Hepatocyte (in vitro differentiated cells): ENCODE measurements at regions not wholly inside any gene's neighbourhood (a gene's known extent, or its start where the extent isn't known, plus 50 kb on each side); places are given as distances from the start of the nearest gene placed in this dataset.
A peak's percentile ranks its signal among the peaks of the same experiment; 100 is the strongest.
"Not testable (repeated sequence)": the region's sequence is repeated elsewhere in the genome, so short reads cannot be mapped to it uniquely, and the experiment has no call there.

Experiments
- DNase-seq: peaks from one replicate; pipeline ENCODE4 v3.0.0-alpha.2; 2016; ENCODE audit warnings: low spot score
- H2AFZ ChIP-seq: fragments of 200-600 bp; sonication (generic); 2 replicates; pipeline ENCODE4 v1.6.0; 2016; ENCODE audit warnings: antibody characterized with exemption, mild to moderate bottlenecking
- H3K27ac ChIP-seq: fragments of 200-600 bp; sonication (generic); 2 replicates; pipeline ENCODE4 v1.5.1; 2016; ENCODE audit warnings: mild to moderate bottlenecking
- H3K27me3 ChIP-seq: fragments of 200-600 bp; sonication (generic); 2 replicates; pipeline ENCODE4 v1.6.1; 2016
- H3K36me3 ChIP-seq: fragments of 200-600 bp; sonication (generic); replicated peaks from 2 replicates; pipeline ENCODE4 v1.5.1; 2016; ENCODE audit warnings: low read depth; ENCODE audit not compliant: insufficient read depth
- H3K4me1 ChIP-seq: fragments of 200-600 bp; sonication (generic); 2 replicates; pipeline ENCODE4 v1.5.1; 2016; ENCODE audit warnings: mild to moderate bottlenecking, moderate library complexity; ENCODE audit not compliant: insufficient read depth
- H3K4me2 ChIP-seq: fragments of 200-600 bp; sonication (generic); 2 replicates; pipeline ENCODE4 v1.6.0; 2016
- H3K4me3 ChIP-seq: fragments of 200-600 bp; sonication (generic); 2 replicates; pipeline ENCODE4 v1.5.1; 2016; ENCODE audit warnings: mild to moderate bottlenecking
- H3K79me2 ChIP-seq: fragments of 200-600 bp; sonication (generic); 2 replicates; pipeline ENCODE4 v1.6.0; 2017; ENCODE audit warnings: mild to moderate bottlenecking
- H3K9me2 ChIP-seq: fragments of 200-600 bp; sonication (generic); replicated peaks from 2 replicates; pipeline ENCODE4 v1.6.0; 2017; ENCODE audit warnings: mild to moderate bottlenecking; ENCODE audit not compliant: insufficient read depth
- H3K9me3 ChIP-seq: fragments of 200-600 bp; sonication (generic); 2 replicates; pipeline ENCODE4 v1.5.1; 2016; ENCODE audit warnings: low read depth, mild to moderate bottlenecking
- H4K20me1 ChIP-seq: fragments of 200-600 bp; sonication (generic); 2 replicates; pipeline ENCODE4 v1.6.0; 2016; ENCODE audit warnings: mild to moderate bottlenecking; ENCODE audit not compliant: insufficient read depth, poor library complexity, severe bottlenecking
- EZH2 ChIP-seq: fragments of 200-600 bp; sonication (generic); IDR thresholded peaks from 2 replicates; pipeline ENCODE4 v1.6.1; 2016; ENCODE audit warnings: antibody characterized with exemption, mild to moderate bottlenecking, borderline replicate concordance
- EZH2phosphoT487 ChIP-seq: fragments of 200-600 bp; sonication (generic); IDR thresholded peaks from one replicate; pipeline ENCODE4 v1.6.1; 2018; ENCODE audit warnings: antibody characterized with exemption, mild to moderate bottlenecking, low read depth, moderate library complexity; ENCODE audit not compliant: unreplicated experiment, severe bottlenecking
- WGBS: methylation state at CpG from one replicate; pipeline ENCODE4 v1.1.6; 2016; ENCODE audit warnings: low lambda C conversion rate; ENCODE audit errors: missing lambda C conversion rate; 5-methylcytosine and 5-hydroxymethylcytosine counted together
- TF ChIP-seq, protein P1 (sequence below): fragments of 200-600 bp; sonication (generic); IDR thresholded peaks from 2 replicates; pipeline ENCODE4 v1.5.1; 2016; ENCODE audit warnings: antibody characterized with exemption, mild to moderate bottlenecking; ENCODE audit not compliant: poor library complexity

- TF ChIP-seq, protein P1, sequence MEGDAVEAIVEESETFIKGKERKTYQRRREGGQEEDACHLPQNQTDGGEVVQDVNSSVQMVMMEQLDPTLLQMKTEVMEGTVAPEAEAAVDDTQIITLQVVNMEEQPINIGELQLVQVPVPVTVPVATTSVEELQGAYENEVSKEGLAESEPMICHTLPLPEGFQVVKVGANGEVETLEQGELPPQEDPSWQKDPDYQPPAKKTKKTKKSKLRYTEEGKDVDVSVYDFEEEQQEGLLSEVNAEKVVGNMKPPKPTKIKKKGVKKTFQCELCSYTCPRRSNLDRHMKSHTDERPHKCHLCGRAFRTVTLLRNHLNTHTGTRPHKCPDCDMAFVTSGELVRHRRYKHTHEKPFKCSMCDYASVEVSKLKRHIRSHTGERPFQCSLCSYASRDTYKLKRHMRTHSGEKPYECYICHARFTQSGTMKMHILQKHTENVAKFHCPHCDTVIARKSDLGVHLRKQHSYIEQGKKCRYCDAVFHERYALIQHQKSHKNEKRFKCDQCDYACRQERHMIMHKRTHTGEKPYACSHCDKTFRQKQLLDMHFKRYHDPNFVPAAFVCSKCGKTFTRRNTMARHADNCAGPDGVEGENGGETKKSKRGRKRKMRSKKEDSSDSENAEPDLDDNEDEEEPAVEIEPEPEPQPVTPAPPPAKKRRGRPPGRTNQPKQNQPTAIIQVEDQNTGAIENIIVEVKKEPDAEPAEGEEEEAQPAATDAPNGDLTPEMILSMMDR, result no peak
- TF ChIP-seq EZH2phosphoT487 (no peak), EZH2 (no peak)
Observed at GRCh38 chr6:19231878-19232561, 605.1 kb upstream of the ID4 start.

GRCh38 chr6:19245656-19246055 is 591.5 kb upstream of the ID4 start:
- H3K4me1 ChIP-seq, result no peaks in the 10 kb centered on the region

More at GRCh38 chr6:19231878-19232561, 605.1 kb upstream of the ID4 start:
- Histone ChIP-seq H3K36me3 (no peaks in the 10 kb centered on the region), H3K9me2 (no peaks in the 10 kb centered on the region), H3K4me1 (no peaks in the 10 kb centered on the region), H3K9me3 (no peaks in the 10 kb centered on the region), H2AFZ (no peak overlapping the region), H3K27ac (peak overlapping the region; percentile 49), H3K4me2 (peak overlapping the region; percentile 20), H3K79me2 (no peaks in the 10 kb centered on the region), H3K4me3 (no peak overlapping the region), H4K20me1 (no peaks in the 10 kb centered on the region), H3K27me3 (no peaks in the 10 kb centered on the region)
- peak; percentile 28 for DNase-seq
- 39% methylated on average over 5 of the region's 5 CpGs for WGBS

GRCh38 chr6:19247181-19247580 is 590.0 kb upstream of the ID4 start:
- not testable (repeated sequence) for H3K4me2 ChIP-seq, H3K27me3 ChIP-seq, H3K9me2 ChIP-seq, H3K4me3 ChIP-seq, H3K36me3 ChIP-seq, H3K9me3 ChIP-seq, H3K27ac ChIP-seq, H3K79me2 ChIP-seq, H3K4me1 ChIP-seq, H4K20me1 ChIP-seq, H2AFZ ChIP-seq, DNase-seq
- 64% methylated on average over 8 of the region's 8 CpGs for WGBS

More at GRCh38 chr6:19245656-19246055, 591.5 kb upstream of the ID4 start:
- no peaks in the 10 kb centered on the region for H3K9me3 ChIP-seq
- H4K20me1 ChIP-seq, result no peaks in the 10 kb centered on the region
- no peak overlapping the region for H2AFZ ChIP-seq
- no peaks in the 10 kb centered on the region for H3K36me3 ChIP-seq
- no peak overlapping the region for H3K4me2 ChIP-seq
- no peaks in the 10 kb centered on the region for H3K9me2 ChIP-seq
- no peak overlapping the region for H3K4me3 ChIP-seq
- no peak overlapping the region for H3K27ac ChIP-seq
- DNase-seq, result no peak
- WGBS, result 73% methylated on average over 1 of the region's 1 CpG
- TF ChIP-seq EZH2phosphoT487 (no peak), EZH2 (no peak)
- TF ChIP-seq, protein P1, result no peak
- H3K27me3 ChIP-seq, result no peaks in the 10 kb centered on the region
- no peaks in the 10 kb centered on the region for H3K79me2 ChIP-seq

DNA sequence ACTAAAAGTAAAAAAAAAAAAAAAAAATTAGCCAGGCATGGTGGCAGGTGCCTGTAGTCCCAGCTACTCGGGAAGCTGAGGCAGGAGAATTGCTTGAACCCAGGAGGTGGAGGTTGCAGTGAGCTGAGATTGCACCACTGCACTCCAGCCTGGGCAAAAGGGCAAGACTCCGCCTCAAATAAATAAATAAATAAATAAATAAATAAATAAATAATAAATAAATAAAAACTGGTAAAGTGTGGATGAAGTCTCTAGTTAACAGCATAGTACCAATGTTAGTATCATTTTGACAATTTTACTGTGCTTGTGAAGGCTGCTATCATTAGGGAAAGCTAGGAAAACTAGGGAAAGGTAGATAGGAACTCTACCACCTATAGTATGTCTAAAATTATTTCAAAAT is 581.0 kb upstream of the ID4 start:
- not testable (repeated sequence) for H3K9me3 ChIP-seq, H3K4me1 ChIP-seq, H3K4me2 ChIP-seq, H3K27me3 ChIP-seq, H4K20me1 ChIP-seq, H2AFZ ChIP-seq, H3K9me2 ChIP-seq, H3K27ac ChIP-seq, H3K36me3 ChIP-seq, H3K4me3 ChIP-seq, DNase-seq, H3K79me2 ChIP-seq
- 81% methylated on average over 2 of the region's 2 CpGs for WGBS
